ENCODE measurements at regions not wholly inside any gene's neighbourhood (a gene's known extent, or its start where the extent isn't known, plus 50 kb on each side); places are given as distances from the start of the nearest gene placed in this dataset.

GRCh38 chr4:83686166-83686565 is 150.3 kb downstream of the GPAT3 start:
- WGBS, 2 experiments (ENCODE audit: extremely low coverage in 2 of 2, insufficient read length in 1 of 2), result no CpG with 5 or more reads among the region's 2 CpGs
- H2BK120ac ChIP-seq (ENCODE audit: low read depth, low read length), result no peak overlapping the region
- no peak overlapping the region for H2AK9ac ChIP-seq (replicated peaks; ENCODE audit: low read depth, low read length, poor library complexity)
- no peak overlapping the region for H3K56ac ChIP-seq (ENCODE audit: extremely low read depth, insufficient read depth, low read length)
- in situ Hi-C loops (cut with MboI; ENCODE audit: low sequenced_read_pairs), result no loop called here
- no peak overlapping the region for H2BK20ac ChIP-seq (ENCODE audit: low read depth, low read length)
- H3K27ac ChIP-seq (ENCODE audit: insufficient read depth, low read length), result no peak overlapping the region
- H2BK5ac ChIP-seq (ENCODE audit: low read depth, low read length, poor library complexity, severe bottlenecking), result no peak overlapping the region
- no peak overlapping the region for H2BK15ac ChIP-seq (ENCODE audit: low read depth, low read length)
- no peak overlapping the region for H3K18ac ChIP-seq (ENCODE audit: low read depth, low read length)
- no peaks in the 10 kb centered on the region for H3K4me1 ChIP-seq (ENCODE audit: control insufficient read depth, insufficient read depth, low read length)
- no peak overlapping the region for H4K8ac ChIP-seq (ENCODE audit: low read depth in 2 of 2, low read length in 2 of 2)
- H2AFZ ChIP-seq (replicated peaks; ENCODE audit: low read length, poor library complexity), result no peak overlapping the region
- ChIA-PET POLR2A (ENCODE audit: unreplicated experiment) (no interaction called here), CTCF (no interaction called here)
- no peak overlapping the region for H3K9ac ChIP-seq (ENCODE audit: low read depth, low read length)
- no peaks in the 10 kb centered on the region for H3K9me3 ChIP-seq (ENCODE audit: control insufficient read depth, insufficient read depth, low read length)
- dilution Hi-C loops (cut with HindIII; ENCODE audit: low sequenced_read_pairs, unreplicated experiment), result no loop called here
- intact Hi-C loops (cut with micrococcal nuclease), result no loop called here
- no peaks in the 10 kb centered on the region for H4K20me1 ChIP-seq (ENCODE audit: insufficient read depth, low read length)
- H2AK5ac ChIP-seq (ENCODE audit: low read depth, low read length), result no peak overlapping the region
- ATAC-seq (ENCODE audit: low read depth) (peak; percentile 35; the same call in 1 of the 2 replicates), DNase-seq (peak; percentile 22)
- H3K36me3 ChIP-seq (ENCODE audit: control insufficient read depth, insufficient read depth, low read length), result no peaks in the 10 kb centered on the region
- no peak overlapping the region for H4K5ac ChIP-seq (ENCODE audit: low read depth, low read length)
- no peak overlapping the region for H3K23ac ChIP-seq (ENCODE audit: low read depth, low read length)
- H3K4me3 ChIP-seq (ENCODE audit: insufficient read depth, low read depth, low read length), result no peak overlapping the region
- H3K4ac ChIP-seq (ENCODE audit: low read depth, low read length), result no peak overlapping the region
- H3K79me1 ChIP-seq (ENCODE audit: low read depth in 1 of 2, low read length in 2 of 2), result no peaks in the 10 kb centered on the region
- no peak overlapping the region for H3K4me2 ChIP-seq (ENCODE audit: low read depth, low read length)
- no peaks in the 10 kb centered on the region; the same call in 1 of the 2 replicates for H3K9me1 ChIP-seq (ENCODE audit: insufficient read depth, low read length)
- H4K91ac ChIP-seq (ENCODE audit: insufficient read depth, low read depth, low read length), result no peak overlapping the region
- H3K27me3 ChIP-seq (ENCODE audit: control insufficient read depth, insufficient read depth, low read length), result no peaks in the 10 kb centered on the region
- no peak for TF ChIP-seq CHD1 (IDR thresholded peaks at IDR 0.05; ENCODE audit: low read depth, low read length)
- TF ChIP-seq USF2 (IDR thresholded peaks at IDR 0.05; ENCODE audit: low read depth, low read length), result no peak
- TF ChIP-seq CTCF (conservative IDR thresholded peaks at IDR 0.05; ENCODE audit: low read depth, low read length), result no peak
- TF ChIP-seq NFE2L2 (IDR thresholded peaks at IDR 0.05; ENCODE audit: low read depth, low read length), result no peak
- no peak for TF ChIP-seq MXI1 (IDR thresholded peaks at IDR 0.05; ENCODE audit: borderline replicate concordance, low read depth, low read length)
- no peak for TF ChIP-seq ELK1 (IDR thresholded peaks at IDR 0.05; ENCODE audit: borderline replicate concordance, low read depth, low read length)
- TF ChIP-seq SMC3 (IDR thresholded peaks at IDR 0.05; ENCODE audit: low read depth, low read length), result no peak
- TF ChIP-seq RFX5 (IDR thresholded peaks at IDR 0.05; ENCODE audit: low read depth, low read length), result no peak
- TF ChIP-seq RCOR1 (IDR thresholded peaks at IDR 0.05; ENCODE audit: insufficient replicate concordance, low read length), result no peak
- no peak for TF ChIP-seq BHLHE40 (IDR thresholded peaks at IDR 0.05; ENCODE audit: low read depth, low read length)
- no peak for TF ChIP-seq MAZ (IDR thresholded peaks at IDR 0.05; ENCODE audit: borderline replicate concordance, low read depth, low read length)
- no peak for TF ChIP-seq CEBPB (IDR thresholded peaks at IDR 0.05; ENCODE audit: low read depth, low read length)
- no peak for TF ChIP-seq RAD21 (IDR thresholded peaks at IDR 0.05; ENCODE audit: low read length)
- H3K14ac ChIP-seq (replicated peaks; ENCODE audit: low read depth, low read length), result no peak overlapping the region
- no TSS peak for BruUV-seq (replicated peaks)

All from IMR-90 (cell line).